ENCODE measurements at regions not wholly inside any gene's neighbourhood (a gene's known extent, or its start where the extent isn't known, plus 50 kb on each side); places are given as distances from the start of the nearest gene placed in this dataset.
"Not testable (repeated sequence)": the region's sequence is repeated elsewhere in the genome, so short reads cannot be mapped to it uniquely, and the experiment has no call there.

- no peak for DNase-seq
These were observed 384.8 kb downstream of the TMEM121 start for GRCh38 chr14:105911006-105911847.

GRCh38 chr14:105911848-105912292 is 385.5 kb downstream of the TMEM121 start:
- not testable (repeated sequence) for DNase-seq

GRCh38 chr14:105912641-105913180 is 386.3 kb downstream of the TMEM121 start:
- no peak for DNase-seq

GRCh38 chr14:105913221-105913620 is 386.8 kb downstream of the TMEM121 start:
- DNase-seq: no peak

- DNase-seq: no peak
These were observed 387.5 kb downstream of the TMEM121 start for GRCh38 chr14:105913861-105914260.

GRCh38 chr14:105914281-105914680 is 387.9 kb downstream of the TMEM121 start:
- DNase-seq: not testable (repeated sequence)

- no peak for DNase-seq
These were observed 388.5 kb downstream of the TMEM121 start for GRCh38 chr14:105914738-105915385.

- not testable (repeated sequence) for DNase-seq
These were observed 389.2 kb downstream of the TMEM121 start for GRCh38 chr14:105915546-105915945.

GRCh38 chr14:105917136-105917932 is 391.0 kb downstream of the TMEM121 start:
- not testable (repeated sequence) for DNase-seq

- DNase-seq: no peak
These were observed 391.6 kb downstream of the TMEM121 start for GRCh38 chr14:105917933-105918436.

- DNase-seq: no peak
These were observed 392.3 kb downstream of the TMEM121 start for GRCh38 chr14:105918496-105919262.

- no peak for DNase-seq
These were observed 393.2 kb downstream of the TMEM121 start for GRCh38 chr14:105919458-105920150.

- not testable (repeated sequence) for DNase-seq
These were observed 393.8 kb downstream of the TMEM121 start for GRCh38 chr14:105920151-105920700.

GRCh38 chr14:105920803-105921755 is 394.7 kb downstream of the TMEM121 start:
- not testable (repeated sequence) for DNase-seq

GRCh38 chr14:105921781-105922180 is 395.4 kb downstream of the TMEM121 start:
- DNase-seq: not testable (repeated sequence)

GRCh38 chr14:105923520-105924191 is 397.3 kb downstream of the TMEM121 start:
- not testable (repeated sequence) for DNase-seq

GRCh38 chr14:105924951-105925591 is 398.7 kb downstream of the TMEM121 start:
- no peak for DNase-seq

- no peak for DNase-seq
These were observed 399.4 kb downstream of the TMEM121 start for GRCh38 chr14:105925615-105926372.

Data from right hindlimb (tissue), 1 donor.